G401.6 (cell line): ENCODE measurements at regions not wholly inside any gene's neighbourhood (a gene's known extent, or its start where the extent isn't known, plus 50 kb on each side); places are given as distances from the start of the nearest gene placed in this dataset.
"Not testable (repeated sequence)": the region's sequence is repeated elsewhere in the genome, so short reads cannot be mapped to it uniquely, and the experiment has no call there.

Experiments
- FAIRE-seq: peaks from 2 replicates; lab custom pipeline; 2012; peaks lifted over from hg19 to GRCh38; lab: Jason Lieb, UNC

- FAIRE-seq: no peak
These were observed 542.1 kb upstream of the SYT4 start for GRCh38 chr18:43819397-43819796.

- FAIRE-seq: no peak
These were observed 542.6 kb upstream of the SYT4 start for GRCh38 chr18:43819873-43820272.

GRCh38 chr18:43825768-43826167, 548.5 kb upstream of the SYT4 start:
- FAIRE-seq: no peak

- no peak for FAIRE-seq
These were observed 548.9 kb upstream of the SYT4 start for GRCh38 chr18:43826215-43826614.

- FAIRE-seq: no peak
These were observed 550.0 kb upstream of the SYT4 start for GRCh38 chr18:43827311-43827710.

GRCh38 chr18:43830303-43830702, 553.0 kb upstream of the SYT4 start:
- no peak for FAIRE-seq

- no peak for FAIRE-seq
These were observed 553.7 kb upstream of the SYT4 start for GRCh38 chr18:43830947-43831346.

GRCh38 chr18:43846299-43846698, 569.0 kb upstream of the SYT4 start:
- no peak for FAIRE-seq

- FAIRE-seq: no peak
These were observed 570.1 kb upstream of the SYT4 start for GRCh38 chr18:43847164-43848091.

GRCh38 chr18:43849831-43850230, 572.5 kb upstream of the SYT4 start:
- FAIRE-seq: not testable (repeated sequence)

- FAIRE-seq: no peak
These were observed 578.1 kb upstream of the SYT4 start for GRCh38 chr18:43855376-43855775.

GRCh38 chr18:43863180-43863579, 585.9 kb upstream of the SYT4 start:
- FAIRE-seq: no peak

- no peak for FAIRE-seq
These were observed 589.4 kb upstream of the SYT4 start for GRCh38 chr18:43866696-43867095.

GRCh38 chr18:43868497-43868995, 591.3 kb upstream of the SYT4 start:
- FAIRE-seq: no peak

GRCh38 chr18:43869451-43870008, 592.2 kb upstream of the SYT4 start:
- no peak for FAIRE-seq

- no peak for FAIRE-seq
These were observed 593.3 kb upstream of the SYT4 start for GRCh38 chr18:43870626-43871025.

GRCh38 chr18:43875511-43875910, 598.2 kb upstream of the SYT4 start:
- no peak for FAIRE-seq

GRCh38 chr18:43876286-43876685, 599.0 kb upstream of the SYT4 start:
- no peak for FAIRE-seq

- no peak for FAIRE-seq
These were observed 599.5 kb upstream of the SYT4 start for GRCh38 chr18:43876748-43877147.

- no peak for FAIRE-seq
These were observed 600.5 kb upstream of the SYT4 start for GRCh38 chr18:43877616-43878321.

GRCh38 chr18:43879415-43879814, 602.1 kb upstream of the SYT4 start:
- FAIRE-seq: no peak

GRCh38 chr18:43882358-43883055, 605.2 kb upstream of the SYT4 start:
- FAIRE-seq: no peak
